Nephron progenitor cell (in vitro differentiated cells): ENCODE measurements at regions not wholly inside any gene's neighbourhood (a gene's known extent, or its start where the extent isn't known, plus 50 kb on each side); places are given as distances from the start of the nearest gene placed in this dataset.
A peak's percentile ranks its signal among the peaks of the same experiment; 100 is the strongest.

Source experiments
- DNase-seq: peaks from one replicate; pipeline ENCODE4 v3.0.0; 2021
- H3K27ac Mint-ChIP-seq: 2 replicates; pipeline ENCODE4 v1.8.0; 2021; ENCODE audit warnings: mild to moderate bottlenecking, moderate library complexity, mixed read lengths
- H3K27me3 Mint-ChIP-seq: 2 replicates; pipeline ENCODE4 v1.8.0; 2021; ENCODE audit warnings: mild to moderate bottlenecking, low read depth, mixed read lengths; ENCODE audit not compliant: poor library complexity
- H3K36me3 Mint-ChIP-seq: 2 replicates; pipeline ENCODE4 v1.8.0; 2021; ENCODE audit warnings: low read depth, mixed read lengths
- H3K4me1 Mint-ChIP-seq: 2 replicates; pipeline ENCODE4 v1.8.0; 2021; ENCODE audit warnings: mixed read lengths
- H3K4me3 Mint-ChIP-seq: 2 replicates; pipeline ENCODE4 v1.8.0; 2021; ENCODE audit warnings: mild to moderate bottlenecking, moderate library complexity, mixed read lengths
- H3K9me3 Mint-ChIP-seq: 2 replicates; pipeline ENCODE4 v1.8.0; 2021; ENCODE audit warnings: mild to moderate bottlenecking, moderate library complexity, mixed read lengths
- TF ChIP-seq, protein P1 (sequence below): fragments of 200-600 bp; sonication (generic); IDR thresholded peaks from 2 replicates; pipeline ENCODE4 v1.5.0; 2021; ENCODE audit warnings: antibody characterized with exemption

GRCh38 chr4:13285336-13285735 is 198.8 kb downstream of the RAB28 start:
- TF ChIP-seq, protein P1, sequence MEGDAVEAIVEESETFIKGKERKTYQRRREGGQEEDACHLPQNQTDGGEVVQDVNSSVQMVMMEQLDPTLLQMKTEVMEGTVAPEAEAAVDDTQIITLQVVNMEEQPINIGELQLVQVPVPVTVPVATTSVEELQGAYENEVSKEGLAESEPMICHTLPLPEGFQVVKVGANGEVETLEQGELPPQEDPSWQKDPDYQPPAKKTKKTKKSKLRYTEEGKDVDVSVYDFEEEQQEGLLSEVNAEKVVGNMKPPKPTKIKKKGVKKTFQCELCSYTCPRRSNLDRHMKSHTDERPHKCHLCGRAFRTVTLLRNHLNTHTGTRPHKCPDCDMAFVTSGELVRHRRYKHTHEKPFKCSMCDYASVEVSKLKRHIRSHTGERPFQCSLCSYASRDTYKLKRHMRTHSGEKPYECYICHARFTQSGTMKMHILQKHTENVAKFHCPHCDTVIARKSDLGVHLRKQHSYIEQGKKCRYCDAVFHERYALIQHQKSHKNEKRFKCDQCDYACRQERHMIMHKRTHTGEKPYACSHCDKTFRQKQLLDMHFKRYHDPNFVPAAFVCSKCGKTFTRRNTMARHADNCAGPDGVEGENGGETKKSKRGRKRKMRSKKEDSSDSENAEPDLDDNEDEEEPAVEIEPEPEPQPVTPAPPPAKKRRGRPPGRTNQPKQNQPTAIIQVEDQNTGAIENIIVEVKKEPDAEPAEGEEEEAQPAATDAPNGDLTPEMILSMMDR, result no peak
- Mint-ChIP-seq H3K27me3 (no peaks in the 10 kb centered on the region), H3K4me1 (no peaks in the 10 kb centered on the region), H3K27ac (no peak overlapping the region), H3K9me3 (peaks cover 42% of the 10 kb centered on the region), H3K36me3 (peaks cover 24% of the 10 kb centered on the region), H3K4me3 (no peak overlapping the region)
- no peak for DNase-seq

DNA sequence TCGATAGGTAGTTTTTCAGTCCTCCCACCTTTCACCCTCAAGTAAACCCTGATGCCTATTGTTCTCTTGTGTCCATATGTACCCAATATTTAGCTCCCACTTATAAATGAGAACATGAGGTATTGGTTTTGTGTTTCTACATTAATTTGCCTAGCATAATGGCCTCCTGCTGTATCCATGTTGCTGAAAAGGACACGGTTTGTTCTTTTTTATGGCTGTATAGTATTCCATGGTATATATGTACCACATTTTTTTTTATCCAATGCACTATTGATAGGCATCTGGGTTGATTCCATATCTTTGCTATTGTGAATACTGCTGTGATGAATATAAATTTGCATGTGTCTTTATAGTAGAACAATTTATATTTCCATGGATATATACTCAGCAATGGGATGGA is 199.2 kb downstream of the RAB28 start:
- Mint-ChIP-seq H3K9me3 (peaks cover 42% of the 10 kb centered on the region), H3K4me3 (no peak overlapping the region), H3K27ac (no peak overlapping the region), H3K36me3 (peaks cover 24% of the 10 kb centered on the region), H3K27me3 (no peaks in the 10 kb centered on the region), H3K4me1 (no peaks in the 10 kb centered on the region)
- no peak for DNase-seq
- TF ChIP-seq, protein P1, result no peak

DNA sequence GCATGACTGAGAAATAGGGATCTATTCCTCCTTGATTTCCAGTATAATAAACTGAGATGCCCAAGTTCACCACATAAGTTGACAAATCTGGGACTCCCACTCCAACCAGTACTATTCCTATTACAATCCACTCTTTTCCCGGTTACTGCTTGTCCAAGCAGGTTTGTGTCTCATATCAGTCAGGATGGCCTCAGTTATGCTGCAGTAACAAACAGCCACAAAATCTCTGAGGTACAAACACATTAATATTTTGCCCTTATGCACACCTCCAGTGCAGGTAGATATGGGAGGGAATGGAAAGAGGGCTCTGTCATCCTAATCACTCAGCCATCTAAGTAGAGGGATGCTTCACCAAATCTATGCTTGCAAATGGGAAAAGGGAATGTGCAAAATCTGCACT is 207.8 kb downstream of the RAB28 start:
- Mint-ChIP-seq H3K9me3 (peaks cover 46% of the 10 kb centered on the region), H3K4me1 (no peaks in the 10 kb centered on the region), H3K36me3 (peaks cover 15% of the 10 kb centered on the region), H3K27ac (no peak overlapping the region), H3K4me3 (no peak overlapping the region), H3K27me3 (peaks cover 4% of the 10 kb centered on the region)
- DNase-seq, result no peak
- TF ChIP-seq, protein P1, result no peak

DNA sequence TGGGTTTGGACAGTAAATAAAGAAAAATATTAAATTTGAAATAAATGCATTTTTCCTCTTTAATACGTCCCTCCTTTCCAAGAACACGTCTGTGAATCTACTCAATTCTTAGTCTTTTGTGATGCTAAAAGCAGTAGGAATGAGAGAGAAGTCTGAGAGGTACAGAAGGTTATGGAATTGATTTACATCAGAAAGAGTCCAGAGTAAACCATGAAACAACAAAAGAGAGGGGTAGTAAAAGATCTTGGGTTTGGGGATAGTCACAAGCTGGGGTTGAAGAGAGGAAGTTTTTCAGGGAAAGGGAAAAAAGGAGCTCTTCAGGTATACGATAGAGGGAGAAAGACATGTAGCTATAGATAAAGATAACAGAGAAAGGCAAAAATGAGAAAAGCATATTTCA is 215.4 kb downstream of the RAB28 start:
- Mint-ChIP-seq H3K36me3 (peaks cover 7% of the 10 kb centered on the region), H3K4me3 (no peak overlapping the region), H3K27me3 (peaks cover 1% of the 10 kb centered on the region), H3K4me1 (peaks cover 30% of the 10 kb centered on the region), H3K9me3 (peaks cover 33% of the 10 kb centered on the region), H3K27ac (no peak overlapping the region)
- no peak for DNase-seq
- TF ChIP-seq, protein P1, result no peak

GRCh38 chr4:13268165-13268564 is 216.0 kb downstream of the RAB28 start:
- Mint-ChIP-seq H3K9me3 (peaks cover 27% of the 10 kb centered on the region), H3K27me3 (no peaks in the 10 kb centered on the region), H3K36me3 (peaks cover 6% of the 10 kb centered on the region), H3K4me3 (no peak overlapping the region), H3K27ac (no peak overlapping the region), H3K4me1 (peaks cover 30% of the 10 kb centered on the region)
- TF ChIP-seq, protein P1, result no peak
- no peak for DNase-seq

- H3K4me1 Mint-ChIP-seq, result peaks cover 37% of the 10 kb centered on the region
- no peak for DNase-seq
- H3K9me3 Mint-ChIP-seq, result peaks cover 18% of the 10 kb centered on the region
- TF ChIP-seq, protein P1, result no peak
- H3K4me3 Mint-ChIP-seq, result no peak overlapping the region
- H3K36me3 Mint-ChIP-seq, result peaks cover 10% of the 10 kb centered on the region
- H3K27ac Mint-ChIP-seq, result peak overlapping the region; percentile 51
- no peaks in the 10 kb centered on the region for H3K27me3 Mint-ChIP-seq
Measured at GRCh38 chr4:13267091-13267490, 217.0 kb downstream of the RAB28 start.
